KG1 (cell line): ENCODE measurements at regions not wholly inside any gene's neighbourhood (a gene's known extent, or its start where the extent isn't known, plus 50 kb on each side); places are given as distances from the start of the nearest gene placed in this dataset.
"Not testable (repeated sequence)": the region's sequence is repeated elsewhere in the genome, so short reads cannot be mapped to it uniquely, and the experiment has no call there.

ENCODE experiments used
- DNase-seq: peaks from one replicate; lab custom pipeline; 2025; lab: John Stamatoyannopoulos, UW

DNA sequence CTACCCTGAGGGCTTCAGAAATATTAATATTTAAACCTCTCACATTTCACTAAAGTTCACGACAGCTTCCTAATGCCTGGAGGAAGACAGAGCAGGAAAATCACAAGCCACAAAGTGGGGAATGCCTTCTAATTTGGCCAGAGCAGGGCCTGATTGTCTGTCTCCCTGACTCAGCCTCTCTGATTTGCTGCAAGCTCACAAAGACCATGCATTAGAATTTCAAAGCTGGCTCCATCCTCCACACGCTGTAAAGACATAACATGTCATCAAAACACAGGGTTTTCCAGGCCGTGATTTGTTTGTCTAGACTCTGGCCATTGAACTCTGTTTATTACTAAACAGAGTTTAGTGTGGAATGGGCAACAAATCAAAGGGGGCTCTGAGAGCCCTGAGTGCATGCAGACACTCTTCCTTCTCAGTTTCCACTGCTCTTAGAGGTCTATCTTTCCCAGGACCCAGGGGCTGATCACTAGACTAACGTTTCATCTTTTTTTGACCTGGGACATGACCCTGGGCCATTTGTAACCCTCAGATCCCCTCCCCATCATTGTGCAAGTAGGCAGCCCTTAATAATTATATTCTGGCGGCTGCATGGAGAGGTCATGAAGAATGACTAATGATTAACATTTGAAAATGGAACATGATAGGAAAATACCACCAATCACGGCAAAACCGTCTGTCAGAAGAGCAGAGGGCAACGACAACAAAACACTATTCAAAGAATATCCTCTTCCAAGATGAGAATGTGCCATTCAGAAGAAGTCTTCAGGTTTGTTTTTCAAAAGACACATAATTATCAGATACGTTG is 140.2 kb downstream of the ENC1 start:
- DNase-seq = no peak

DNA sequence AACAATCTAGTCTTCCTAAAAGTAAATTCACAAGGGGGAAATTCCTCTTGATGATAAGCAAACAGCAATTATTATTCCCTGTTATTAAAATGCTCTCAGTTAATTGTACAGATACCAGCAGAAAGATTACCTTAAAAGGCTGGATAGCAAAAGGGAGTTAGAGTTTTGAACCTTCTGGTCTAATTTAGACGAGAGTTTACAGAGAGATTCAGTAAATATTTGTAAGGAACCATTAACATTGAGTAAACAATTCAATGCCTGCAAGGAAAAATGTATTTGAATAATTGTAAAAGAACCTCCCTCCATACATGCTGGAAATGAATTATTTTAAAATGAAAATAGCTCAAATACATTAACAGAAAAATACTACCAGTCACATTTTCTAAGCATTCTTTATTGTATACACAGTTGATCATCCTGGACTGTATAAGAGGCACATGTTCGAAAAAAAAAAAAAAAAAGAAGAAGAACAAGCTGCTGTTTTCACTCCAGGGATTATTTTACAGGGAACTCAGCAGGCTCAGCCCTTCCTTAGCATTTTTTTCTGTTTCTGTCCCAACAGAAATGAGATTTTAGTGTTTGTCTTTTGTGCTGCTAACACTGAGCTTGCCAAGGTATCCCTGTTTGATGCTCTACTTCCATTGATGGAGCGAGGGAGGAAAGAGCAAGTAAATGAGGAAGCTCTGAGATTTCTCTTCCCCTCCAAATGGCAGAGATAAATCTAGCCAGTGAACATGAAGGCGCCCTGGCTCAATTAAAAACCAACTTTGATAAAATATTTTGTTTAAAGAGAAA is 141.1 kb downstream of the ENC1 start:
- no peak for DNase-seq

DNA sequence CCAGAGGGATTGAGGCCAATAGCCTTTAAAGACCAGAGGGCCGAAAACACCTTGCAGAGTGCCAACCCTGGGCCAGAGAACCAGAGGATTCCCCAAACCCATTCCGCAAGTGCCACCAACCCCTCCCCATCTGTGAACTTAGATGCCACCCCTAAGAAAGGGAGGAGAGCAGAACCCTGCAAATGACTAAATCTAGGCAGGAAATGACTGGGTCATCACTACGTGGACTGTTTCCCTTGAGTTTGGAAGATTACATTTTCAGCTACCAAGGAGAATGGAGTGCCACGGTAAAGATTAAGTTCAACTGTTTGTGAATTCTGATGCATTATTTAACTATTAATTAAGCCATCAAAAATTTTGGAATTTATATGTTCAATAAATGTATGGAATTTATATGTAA is 142.8 kb downstream of the ENC1 start:
- no peak for DNase-seq

DNA sequence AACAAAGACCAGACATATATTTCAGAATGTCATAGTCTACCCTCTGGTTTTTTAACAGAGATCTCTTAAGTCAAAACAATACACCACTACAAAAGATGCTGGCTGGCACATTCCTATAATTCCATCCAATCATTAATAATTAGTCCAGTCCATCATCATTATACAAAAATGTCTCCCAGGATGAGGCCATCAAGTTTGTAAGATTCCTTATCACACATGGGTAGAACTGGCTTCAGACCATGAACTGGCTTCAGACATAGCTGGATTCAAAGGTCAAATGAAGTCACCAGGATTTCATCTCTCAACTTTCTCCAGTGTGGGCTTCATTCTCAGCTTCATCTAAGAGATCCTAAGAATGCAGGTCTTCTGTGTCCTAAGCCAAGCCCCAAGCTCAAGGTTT is 147.1 kb downstream of the ENC1 start:
- no peak for DNase-seq

DNA sequence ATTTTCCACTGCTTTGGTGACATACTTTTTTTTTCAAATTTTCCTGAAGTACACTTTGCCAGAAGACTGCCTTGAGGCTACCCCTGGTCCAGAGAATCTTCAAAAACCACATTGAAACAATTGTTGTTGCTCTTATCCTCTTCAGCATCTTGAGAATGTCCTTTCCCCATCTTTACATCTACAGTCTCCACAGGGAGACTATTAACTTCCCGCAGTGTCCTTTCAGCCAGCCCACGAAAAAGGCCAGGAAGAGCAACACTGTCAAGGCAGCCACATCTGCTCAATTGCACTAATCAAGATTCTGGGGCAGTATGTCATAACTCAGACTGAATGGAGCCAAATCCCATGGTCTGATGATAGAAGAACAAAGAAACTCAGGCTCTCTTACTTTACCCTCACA is 148.3 kb downstream of the ENC1 start:
- no peak for DNase-seq

DNA sequence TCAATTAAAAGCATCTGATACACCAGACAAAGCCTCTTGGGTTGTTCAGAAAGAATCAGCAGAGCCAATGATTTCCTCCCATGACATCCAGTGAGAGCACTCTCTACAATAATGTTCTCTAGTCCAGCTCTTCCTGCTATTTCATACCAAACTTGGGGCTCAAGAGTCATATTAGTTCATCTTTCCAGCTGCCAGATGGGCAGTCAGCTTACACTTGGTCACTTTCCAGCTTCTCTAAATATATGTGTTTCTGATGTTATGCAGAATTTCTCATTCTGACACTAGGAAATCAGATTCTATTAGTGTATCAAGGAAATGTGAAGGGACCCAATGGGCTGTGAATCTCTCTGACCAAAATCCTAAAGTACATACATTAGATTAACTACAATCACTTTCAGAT is 148.9 kb downstream of the ENC1 start:
- DNase-seq = no peak

DNA sequence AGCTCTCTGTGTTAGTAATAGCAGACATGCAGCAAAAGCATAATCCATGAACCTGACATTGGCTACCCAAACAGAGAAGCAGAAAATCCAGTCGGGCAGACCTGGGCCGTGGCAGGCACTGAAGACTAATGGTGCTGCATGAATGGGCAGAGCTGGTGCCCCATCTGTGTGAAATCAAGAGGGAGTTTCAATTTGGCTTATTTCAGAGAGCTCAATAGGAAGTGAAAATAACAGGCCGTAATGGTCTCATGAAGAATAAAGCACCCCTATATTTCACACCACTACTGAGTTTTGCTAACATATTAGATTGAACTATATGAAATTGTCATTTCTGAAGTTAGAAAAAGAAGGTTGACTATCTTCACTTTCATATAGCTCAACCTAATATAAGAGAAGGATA is 149.7 kb downstream of the ENC1 start:
- no peak for DNase-seq

DNA sequence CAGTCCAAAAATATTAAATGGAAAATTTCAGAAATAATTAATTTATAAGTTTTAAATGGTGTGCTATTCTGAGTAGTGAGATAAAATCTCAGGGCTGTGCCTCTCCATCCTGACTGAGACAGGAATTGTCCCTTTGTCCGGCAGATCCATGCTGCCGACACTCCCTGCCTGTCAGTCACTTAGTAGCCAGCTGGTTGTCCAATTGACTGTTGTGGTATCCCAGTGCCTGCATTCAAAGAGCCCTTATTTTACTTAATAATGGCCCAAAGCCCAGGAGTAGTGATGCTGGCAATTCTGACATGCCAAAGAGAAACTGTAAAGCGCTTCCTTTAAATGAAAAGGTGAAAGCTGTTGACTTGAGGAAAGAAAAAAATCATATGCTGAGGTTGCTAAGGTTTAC is 157.5 kb downstream of the ENC1 start:
- no peak for DNase-seq

DNA sequence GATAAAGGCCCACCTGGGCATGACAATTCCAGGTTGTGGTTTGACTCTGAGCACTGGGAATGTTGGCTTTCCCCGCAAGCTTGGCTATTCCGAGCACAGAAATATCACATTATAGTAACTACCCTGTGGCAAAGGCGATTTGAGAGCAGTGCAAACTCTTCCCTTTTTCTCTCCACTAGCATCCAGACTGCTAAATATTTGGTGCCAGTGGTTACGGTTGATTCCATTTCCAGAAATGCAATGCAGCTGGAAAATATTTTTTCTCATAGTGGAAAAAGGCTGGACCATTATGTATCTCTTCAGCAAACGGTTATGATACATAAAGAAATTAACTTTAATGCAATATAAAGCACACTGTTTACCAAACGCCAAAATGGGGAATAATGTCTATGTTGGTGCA is 158.0 kb downstream of the ENC1 start:
- no peak for DNase-seq

DNA sequence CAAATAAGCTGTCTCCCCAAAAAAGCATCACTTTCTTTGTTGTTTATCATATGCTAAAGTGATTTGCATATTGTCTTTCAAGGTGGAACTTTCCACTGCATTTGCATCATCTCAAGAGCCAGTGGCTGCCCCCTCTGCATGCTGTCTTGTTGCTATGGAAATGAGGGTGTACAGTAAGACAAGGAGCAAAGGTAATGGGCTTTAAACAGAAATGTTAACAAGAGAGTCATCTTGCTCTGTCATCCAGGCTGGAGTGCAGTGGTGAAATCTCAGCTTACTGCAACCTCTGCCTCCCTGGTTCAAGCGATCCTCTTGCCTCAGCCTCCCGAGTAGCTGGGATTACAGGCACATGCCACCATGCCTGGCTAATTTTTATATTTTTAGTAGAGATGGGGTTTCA is 159.2 kb downstream of the ENC1 start:
- not testable (repeated sequence) for DNase-seq

DNA sequence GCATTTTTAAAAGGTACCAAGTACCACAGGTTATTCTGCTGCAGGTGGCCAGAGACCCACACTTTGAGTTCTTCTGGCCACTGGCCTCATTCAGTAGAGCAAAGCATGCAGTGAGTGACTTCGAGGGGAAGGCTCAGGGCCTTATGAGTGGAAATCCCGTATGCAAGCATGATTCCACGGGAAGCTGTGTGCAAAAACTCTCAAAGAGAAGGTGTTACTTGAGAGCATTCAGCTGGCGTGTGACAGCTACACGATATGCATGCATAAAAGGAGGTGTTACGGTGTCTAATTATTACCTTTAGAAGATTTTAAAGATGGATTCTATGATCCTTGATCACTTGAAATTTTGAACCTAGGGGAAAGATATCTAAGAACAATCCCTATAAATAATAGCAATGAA is 160.3 kb downstream of the ENC1 start:
- no peak for DNase-seq

DNA sequence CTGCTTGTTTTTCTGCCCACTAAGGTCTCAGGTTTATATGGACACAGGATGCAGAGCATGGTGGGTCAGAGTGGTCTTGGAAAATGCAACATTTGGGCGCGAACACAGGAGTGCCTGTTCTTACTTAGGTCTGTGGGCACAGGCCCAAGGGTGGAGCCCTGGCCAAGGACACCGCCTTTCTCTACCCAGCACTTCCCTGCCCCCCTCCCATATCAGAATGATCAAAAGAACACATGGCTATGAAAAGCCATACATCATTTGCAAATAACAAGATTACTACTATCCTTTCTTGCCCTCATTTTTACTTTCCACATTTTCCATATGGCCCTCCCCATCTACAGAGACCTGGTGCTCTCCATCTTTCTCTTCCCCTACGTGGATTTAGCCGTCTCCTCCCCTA is 162.2 kb downstream of the ENC1 start:
- no peak for DNase-seq

DNA sequence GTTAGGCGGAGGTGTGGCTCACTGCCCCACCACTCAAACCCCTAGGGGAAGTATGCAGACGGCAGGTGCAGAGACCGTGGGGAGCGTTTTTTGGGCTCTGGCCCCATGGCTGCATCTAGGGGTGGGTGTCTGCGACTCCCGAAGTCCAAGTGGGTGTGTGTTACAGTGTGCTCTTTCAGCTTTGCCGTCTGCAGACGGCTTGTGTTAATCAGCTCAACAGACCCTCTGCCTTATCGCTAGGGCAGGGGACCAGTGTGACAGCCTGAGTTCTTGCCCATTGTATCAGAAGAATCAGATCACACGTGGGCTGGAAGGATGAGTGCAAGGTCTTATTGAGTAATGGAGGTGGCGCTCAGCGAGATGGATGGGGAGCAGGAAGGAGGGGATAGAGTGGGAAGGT is 162.8 kb downstream of the ENC1 start:
- no peak for DNase-seq

DNA sequence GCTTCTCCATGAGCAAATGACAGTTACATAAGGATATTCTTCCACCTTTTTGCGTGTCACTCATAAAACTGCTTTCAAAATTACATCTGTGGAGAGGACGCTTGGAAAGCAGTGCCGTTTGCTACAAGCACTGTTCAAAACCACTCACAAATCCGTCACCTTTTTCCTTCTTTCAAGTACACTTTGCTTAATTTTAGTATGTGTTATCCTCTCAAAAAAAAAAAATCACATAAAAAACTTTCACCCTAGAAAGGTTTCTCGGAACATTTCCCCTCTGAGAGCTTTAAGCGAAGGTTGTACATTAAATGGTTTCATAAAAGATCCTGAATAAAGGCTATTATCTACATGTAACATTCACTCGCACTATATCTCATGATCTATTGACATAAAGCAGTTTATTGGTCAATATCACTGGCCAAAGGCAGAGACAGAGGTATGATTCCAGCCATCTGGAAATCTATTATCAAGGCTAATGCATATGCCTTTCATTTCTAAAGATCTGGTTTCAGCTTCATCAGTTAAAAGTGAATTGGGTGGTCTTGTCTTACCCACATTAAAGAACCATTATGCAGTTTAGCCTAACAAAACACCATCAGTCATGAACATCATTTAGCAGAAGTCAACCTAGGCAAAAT is 163.6 kb downstream of the ENC1 start:
- no peak for DNase-seq

DNA sequence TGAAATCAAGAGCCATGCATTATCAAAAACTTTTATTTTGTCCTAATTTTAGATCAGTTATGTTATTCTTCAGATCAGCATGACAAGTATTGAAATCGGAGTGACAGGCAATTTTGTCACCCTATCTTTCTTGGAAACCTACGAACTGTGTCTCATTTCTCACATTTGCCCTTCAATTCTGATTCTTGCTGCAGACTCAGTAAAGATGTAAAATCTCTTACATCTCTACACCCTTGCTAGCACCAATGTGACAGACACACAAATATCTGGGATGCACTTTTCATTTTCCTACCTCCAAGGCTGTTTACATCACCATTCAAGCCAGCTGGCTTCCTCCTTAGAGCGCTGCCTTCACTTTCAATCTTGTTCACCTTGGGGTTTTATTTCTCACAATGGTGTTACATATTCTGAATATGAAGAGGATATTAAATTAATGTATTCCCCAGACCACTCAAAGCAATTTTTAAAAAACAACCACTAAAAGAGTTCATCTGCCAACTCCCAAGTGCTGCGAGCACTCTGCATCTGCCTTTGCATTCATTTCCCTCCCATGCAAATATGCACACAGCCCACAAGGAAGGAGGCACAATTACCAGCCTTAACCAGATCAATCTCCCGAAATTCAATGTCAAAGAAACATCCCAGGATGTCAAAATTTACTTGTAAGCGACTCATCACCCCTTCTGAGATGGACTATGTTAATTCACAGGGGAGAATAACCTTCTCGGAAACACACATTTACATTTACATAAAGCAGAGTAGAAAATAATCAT is 164.3 kb downstream of the ENC1 start:
- DNase-seq = no peak

DNA sequence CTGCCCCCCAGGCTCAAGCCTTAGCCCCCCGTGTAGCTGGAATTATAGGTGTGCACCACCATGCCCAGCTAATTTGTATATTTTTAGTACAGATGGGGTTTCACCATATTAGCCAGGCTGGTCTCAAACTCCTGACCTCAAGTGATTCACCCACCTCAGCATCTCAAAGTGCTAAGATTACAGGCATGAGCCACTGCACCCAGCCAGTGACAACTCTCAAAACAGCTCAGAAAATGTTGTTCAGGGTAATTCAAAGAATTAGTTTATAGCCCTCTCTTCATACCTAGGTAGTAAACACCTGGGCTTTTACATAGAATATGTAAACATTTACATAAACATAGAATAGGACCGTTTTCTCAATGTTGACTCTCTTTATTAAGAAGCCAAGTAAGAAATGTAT is 168.7 kb downstream of the ENC1 start:
- DNase-seq = no peak

DNA sequence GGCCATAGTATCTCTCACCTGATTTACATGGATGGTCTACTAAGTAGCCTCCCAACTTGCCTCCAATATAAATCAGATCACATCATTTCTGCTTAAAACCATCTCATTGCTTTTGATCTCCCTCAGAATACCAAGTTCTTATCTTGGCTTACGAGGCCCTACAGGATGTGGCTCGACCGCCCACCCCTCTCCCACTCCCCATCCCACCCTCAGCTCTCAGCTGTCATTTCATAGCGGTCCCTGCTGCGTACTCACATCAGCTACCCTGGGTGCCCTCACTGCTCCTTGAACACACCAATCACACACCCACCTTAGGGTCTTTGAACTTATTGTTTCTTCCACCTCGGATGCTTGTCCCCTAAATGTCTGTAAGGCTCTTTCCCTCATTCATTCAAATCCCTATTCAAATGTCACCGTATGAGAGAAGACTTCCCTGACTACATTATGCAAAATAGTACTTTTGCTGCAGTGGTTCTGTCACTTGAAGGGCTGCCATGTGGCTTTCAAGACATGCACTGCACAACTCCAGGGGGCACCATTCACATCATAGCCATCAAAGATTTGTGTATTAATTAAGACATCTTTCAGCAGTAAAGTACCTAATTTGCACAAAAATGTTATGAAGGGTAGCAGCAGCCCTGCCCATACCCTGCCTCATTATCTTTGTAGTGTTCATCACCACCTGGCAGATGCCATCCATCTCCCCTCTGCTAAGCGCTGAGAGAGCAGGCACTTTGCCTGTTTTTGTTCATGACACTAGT is 171.1 kb downstream of the ENC1 start:
- no peak for DNase-seq

DNA sequence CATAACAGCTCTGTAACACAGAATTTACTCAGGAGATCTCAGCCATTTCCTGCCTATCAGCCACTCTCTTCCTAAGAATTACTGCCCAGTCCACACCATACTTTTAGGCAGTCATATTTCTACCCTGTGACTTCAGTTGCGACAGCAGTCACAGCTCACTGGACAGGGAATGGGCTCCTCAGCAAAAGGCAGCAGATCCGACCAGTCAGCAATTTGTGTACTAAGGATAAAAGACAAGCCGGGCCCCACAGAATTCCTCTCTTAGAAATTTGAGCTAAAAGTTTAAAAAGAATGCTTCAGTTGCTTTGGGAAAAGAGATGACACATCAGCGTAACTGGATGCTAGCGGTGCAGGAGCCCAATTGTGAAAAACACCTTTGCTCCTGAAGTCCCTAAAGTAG is 172.1 kb downstream of the ENC1 start:
- DNase-seq = no peak

DNA sequence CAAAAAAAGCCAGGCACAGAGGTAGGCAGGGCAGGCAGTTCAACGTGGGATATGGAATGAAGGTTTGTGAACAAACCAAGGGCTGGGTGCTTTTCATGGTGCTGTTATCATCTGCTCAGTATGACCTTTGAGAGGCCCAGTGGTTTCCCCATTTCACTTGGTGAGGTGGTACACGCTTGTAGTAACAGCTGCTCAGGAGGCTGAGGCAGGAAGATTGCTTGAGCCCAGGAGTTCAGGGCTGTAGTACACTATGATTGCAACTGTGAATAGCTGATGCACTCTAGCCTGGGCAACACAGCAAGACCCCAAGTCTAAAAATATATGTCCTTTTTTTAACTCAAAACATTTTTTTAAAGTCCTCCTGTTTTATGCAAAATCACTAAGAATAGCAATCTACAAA is 174.8 kb downstream of the ENC1 start:
- DNase-seq = no peak

DNA sequence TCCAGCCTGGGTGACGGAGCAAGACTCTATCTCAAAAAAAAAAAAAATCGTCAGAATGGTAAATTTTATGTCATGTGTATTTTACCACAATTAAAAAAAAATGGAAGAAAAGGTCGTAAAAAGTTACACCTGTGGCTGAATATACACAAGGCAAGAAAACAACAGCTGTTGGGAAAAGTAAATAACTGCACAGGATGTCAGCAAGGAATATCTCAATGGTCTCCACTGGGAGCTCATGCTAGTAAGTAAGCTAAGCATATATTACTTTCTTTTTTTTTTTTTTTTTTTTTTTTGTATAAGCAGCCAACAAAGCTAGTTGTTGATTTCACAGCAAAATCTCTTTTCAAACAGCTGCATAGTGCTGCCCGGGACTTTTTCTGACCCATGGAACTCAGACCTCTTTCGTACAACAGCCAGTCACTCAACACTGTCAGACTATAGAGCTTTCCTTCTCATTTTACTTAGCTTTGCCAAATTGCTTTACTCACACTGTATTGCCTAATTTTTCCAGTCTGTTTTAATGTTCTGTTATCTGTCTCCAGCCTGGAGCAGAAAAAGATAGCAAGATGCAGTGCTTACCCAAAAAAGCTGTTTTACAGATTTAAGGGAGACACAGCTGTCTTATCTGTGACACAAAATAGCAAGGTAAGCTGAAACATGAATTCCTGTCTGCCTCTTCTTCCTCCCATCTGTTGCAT is 175.9 kb downstream of the ENC1 start:
- DNase-seq = no peak

DNA sequence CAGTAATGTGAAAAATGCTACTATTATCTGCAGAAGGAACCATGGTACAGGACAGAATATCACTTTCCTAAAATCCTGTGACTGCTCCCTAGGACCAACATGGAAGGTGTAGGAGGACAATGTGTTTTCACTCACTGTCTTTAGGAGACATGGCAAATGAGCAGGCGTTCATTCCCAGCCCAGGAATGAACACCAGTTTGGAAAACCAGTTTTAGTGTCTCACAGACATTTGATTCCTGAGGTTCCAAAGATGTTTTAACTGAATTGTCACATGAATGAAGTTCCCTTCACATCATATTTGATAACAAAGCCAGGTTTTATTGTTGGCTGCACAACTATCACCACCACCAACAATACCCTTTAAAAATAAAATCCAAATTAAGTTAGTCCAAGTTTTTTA is 178.2 kb downstream of the ENC1 start:
- DNase-seq = no peak
